Stimulated activated CD8-positive, alpha-beta memory T cell treated with anti-CD3 and anti-CD28 coated beads, Interleukin-4, amount 100 ng/mL, for 48 hours (primary cell): ENCODE measurements at regions not wholly inside any gene's neighbourhood (a gene's known extent, or its start where the extent isn't known, plus 50 kb on each side); places are given as distances from the start of the nearest gene placed in this dataset.

Experiments
- DNase-seq: peaks from one replicate; pipeline ENCODE4 v3.0.0-alpha.2; 2020

DNA sequence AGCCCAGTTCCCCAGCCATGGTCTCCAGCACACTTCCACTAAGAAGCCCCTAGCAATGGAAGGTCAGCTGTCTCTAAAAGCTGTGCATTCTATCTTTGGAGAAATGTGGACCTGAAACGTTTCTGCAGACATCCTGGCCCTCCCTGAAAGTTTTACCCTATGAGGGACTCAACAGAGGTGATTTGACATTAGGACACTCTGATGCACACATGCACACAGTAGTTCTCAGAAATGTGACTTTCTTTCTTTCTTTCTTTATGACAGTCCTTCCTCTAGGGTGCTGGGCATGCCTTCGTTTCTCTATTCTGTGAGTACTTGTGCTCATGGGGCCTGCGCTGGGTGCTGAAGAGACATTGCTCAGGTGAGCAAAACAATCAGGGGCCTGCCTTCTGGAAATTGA, 857.3 kb downstream of the RNF144A start:
- DNase-seq, result no peak

- DNase-seq, result no peak
Observed at GRCh38 chr2:7777668-7778067, 860.5 kb downstream of the RNF144A start.

DNA sequence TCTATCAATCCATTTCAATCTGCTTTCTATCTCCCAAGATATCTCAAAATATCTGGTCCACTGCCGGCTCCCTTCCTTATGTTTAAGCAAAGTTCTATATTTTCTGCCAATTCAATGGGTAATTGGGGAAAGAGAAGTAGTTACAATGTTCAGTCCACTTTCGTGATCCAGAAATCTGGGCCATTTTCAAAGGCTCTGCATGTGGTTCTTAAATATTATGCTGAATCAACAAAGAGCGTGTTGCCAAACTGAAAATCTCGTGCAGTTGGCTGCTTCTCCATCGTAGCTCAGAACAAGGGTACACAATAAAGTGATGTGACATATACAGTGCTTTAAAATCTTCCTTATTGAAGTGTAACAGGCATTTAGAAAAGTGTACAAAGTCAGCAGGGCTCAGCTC, 863.1 kb downstream of the RNF144A start:
- DNase-seq, result no peak

GRCh38 chr2:7785700-7786099, 868.5 kb downstream of the RNF144A start:
- no peak for DNase-seq

GRCh38 chr2:7788736-7789135, 871.5 kb downstream of the RNF144A start:
- DNase-seq, result no peak

DNA sequence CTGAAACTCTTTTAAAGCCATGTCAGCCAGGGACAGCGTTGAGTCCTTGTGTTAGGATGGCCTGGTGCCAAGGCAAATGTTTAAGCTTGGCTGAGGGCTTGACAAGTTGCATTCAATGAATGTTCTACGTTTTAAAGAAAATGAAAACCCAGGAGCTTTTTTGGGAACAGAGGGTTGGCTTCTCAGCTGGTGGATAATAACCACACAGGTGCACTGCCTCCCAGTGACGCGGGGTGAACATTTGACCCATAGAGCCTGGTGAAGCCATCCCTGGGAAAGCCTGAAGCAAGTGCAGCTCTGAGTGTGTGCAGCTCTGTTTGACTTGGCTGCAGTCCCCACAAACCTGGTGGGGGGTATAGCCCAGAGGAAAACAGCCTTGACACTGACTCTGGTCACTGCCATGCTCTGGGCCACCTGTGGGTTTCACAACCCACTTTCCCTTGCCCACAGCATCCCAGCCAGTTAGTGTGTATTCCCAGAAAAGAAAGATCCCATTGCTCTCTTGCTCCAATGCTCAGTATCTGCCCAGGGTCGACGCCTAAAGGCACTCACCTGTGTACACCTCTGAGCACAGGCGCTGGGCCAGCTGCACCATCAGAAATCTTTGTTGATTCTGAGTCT, 874.9 kb downstream of the RNF144A start:
- no peak for DNase-seq

- DNase-seq, result no peak
Observed at GRCh38 chr2:7795778-7796563, 878.8 kb downstream of the RNF144A start.

DNA sequence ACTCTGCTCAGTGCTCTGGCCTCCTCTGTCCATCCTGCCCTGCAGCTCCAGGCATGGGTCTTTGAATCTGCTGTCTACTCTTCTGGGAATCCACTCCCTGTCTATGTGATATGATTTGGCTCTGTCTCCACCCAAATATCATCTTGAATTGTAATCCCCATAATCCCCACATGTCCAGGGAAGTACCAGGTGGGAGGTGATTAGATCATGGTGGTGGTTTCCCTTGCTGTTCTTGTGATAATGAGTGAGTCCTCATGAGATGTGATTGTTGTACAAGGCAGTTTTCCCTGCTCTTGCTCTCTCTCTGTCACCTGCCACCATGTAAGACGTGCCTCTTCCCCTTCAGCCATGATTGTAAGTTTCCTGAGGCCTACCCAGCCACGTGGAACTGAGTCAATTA, 881.8 kb upstream of the ID2 start:
- DNase-seq, result no peak

GRCh38 chr2:7801212-7801611, 880.6 kb upstream of the ID2 start:
- DNase-seq, result no peak

DNA sequence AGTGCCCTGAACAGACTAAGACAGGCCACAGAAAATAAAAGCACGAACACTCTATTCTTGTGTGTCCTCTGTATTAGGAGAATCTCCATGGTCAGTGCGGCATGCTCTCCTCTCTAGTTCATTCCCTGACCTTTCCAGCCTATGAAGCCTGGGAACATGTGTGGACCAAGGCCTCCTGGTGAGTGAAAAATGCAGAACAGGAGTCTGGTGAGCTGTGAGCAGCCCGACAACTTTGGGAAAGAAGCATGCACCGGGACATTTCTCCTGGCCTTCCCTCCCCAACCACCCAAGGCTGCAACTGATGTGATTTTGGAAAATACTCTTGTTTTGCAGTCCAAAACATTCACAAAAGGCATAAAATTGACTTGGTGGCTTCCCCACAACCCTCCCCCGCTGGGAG, 878.3 kb upstream of the ID2 start:
- DNase-seq, result no peak

GRCh38 chr2:7809640-7810039, 872.2 kb upstream of the ID2 start:
- DNase-seq, result no peak

- no peak for DNase-seq
Observed at GRCh38 chr2:7811073-7811472, 870.8 kb upstream of the ID2 start.

- DNase-seq, result no peak
Observed at GRCh38 chr2:7812231-7812995, 869.4 kb upstream of the ID2 start.

DNA sequence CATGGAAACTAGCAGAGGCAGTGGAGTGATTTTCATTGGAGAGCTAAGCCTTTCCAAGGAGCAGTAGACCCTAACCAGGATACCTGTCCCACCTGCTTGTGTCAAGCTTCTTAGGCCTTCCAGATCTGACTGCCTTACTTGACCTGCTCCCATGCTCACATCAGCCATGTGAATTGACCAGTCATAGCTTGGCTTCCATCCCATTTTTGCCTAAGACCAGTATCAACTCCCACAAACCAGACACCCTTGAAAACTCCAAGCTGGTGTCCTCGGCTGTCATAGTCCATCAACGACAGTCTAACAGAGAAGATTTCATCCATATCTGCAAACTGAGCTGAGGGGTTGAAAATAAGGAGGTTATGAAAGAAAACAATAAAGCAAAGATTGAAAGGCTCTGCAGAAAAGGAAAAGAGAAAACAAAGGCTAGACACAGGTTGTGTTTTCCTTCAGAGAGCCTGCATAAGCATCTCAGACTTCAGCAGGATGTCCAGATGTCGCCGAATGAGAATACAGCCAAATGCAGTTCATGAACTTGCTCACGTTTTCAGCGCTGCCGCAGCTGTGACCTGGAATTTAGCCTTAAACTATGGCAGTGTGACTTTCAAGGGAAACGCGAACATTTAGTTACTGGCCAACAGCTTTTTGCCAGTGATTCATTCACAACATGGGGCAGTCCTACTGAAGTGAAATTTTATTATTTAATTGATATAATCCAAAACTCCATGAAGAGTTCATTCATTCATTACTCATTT, 868.1 kb upstream of the ID2 start:
- DNase-seq, result no peak

GRCh38 chr2:7815726-7816125, 866.1 kb upstream of the ID2 start:
- no peak for DNase-seq

GRCh38 chr2:7816233-7816632, 865.6 kb upstream of the ID2 start:
- no peak for DNase-seq

GRCh38 chr2:7816944-7817343, 864.9 kb upstream of the ID2 start:
- no peak for DNase-seq

DNA sequence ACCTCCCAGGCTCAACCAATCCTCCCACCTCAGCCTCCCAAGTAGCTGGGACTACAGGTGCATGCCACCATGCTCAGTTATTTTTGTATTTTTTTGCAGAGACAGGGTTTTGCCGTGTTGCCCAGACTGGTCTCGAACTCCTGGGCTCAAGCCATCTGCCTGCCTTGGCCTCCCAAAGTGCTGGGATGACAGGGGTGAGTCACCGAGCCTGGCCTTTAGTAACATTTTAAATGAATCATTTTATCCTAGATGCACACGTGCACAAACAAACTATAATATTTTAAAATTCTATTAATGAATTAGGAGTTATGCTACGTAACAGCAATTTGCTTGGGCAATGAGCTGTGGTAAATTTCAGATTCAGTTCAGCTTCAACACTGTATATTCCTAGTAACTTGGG, 862.5 kb upstream of the ID2 start:
- no peak for DNase-seq

DNA sequence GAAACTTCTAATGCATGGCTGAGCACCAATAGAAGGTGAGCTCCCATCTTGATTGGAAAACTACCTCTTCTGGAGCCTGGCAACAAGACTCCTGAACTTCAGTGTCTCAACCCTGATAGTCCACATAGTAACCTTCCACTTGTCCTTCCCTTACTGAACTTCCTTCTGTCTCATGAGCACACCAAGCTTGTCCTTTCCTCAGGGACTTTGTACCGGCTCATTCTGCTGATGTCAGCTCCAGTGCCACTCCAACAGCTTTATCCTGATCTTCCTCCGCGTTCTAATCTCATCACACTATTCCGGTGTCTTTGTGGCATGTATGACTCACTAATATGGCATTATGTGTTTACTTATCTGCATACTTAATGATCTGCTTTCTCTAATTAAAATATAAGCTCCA, 862.0 kb upstream of the ID2 start:
- DNase-seq, result no peak

- DNase-seq, result no peak
Observed at GRCh38 chr2:7824211-7824610, 857.6 kb upstream of the ID2 start.

- DNase-seq, result peak; percentile 64
Observed at GRCh38 chr2:7825591-7826312, 856.1 kb upstream of the ID2 start.

DNA sequence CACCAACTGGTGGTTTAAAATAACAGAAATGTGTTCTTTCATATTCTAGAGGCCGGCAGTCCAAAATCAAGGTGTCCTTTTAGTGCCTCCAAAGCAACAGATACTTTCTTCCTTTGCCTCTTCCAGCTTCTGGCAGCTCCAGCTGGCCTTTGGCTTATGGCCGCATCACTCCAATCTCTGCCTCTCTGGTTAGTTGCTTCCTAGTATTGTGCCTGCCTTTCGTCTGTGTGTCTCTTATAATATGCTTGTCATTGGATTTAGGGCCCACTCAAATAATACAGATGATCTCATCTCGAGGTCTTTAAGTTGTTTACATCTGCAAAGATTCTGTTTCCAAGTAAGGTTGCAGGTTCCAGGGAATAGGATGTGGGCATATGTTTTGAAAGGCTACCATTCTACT, 855.2 kb upstream of the ID2 start:
- no peak for DNase-seq

DNA sequence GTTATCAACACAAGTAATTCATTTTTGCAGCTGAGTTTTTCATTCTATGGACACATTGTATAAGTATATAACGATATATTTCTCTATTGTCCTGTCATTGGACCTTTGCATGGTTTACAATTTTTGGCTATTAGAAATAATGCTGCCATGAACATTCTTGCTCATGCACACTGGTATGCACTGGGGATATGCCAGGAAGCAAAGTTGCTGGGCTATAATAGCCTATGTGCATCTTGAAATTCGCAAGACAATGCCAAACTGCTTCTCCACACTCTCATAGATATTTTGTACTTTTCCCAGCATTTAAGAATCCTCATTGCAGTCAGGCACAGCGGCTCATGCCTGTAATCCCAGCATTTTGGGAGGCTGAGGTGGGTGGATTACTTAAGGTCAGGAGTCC, 852.6 kb upstream of the ID2 start:
- no peak for DNase-seq
